H9 (cell line): ENCODE measurements at regions not wholly inside any gene's neighbourhood (a gene's known extent, or its start where the extent isn't known, plus 50 kb on each side); places are given as distances from the start of the nearest gene placed in this dataset.

Experiments
- DNase-seq: peaks from one replicate; pipeline ENCODE4 v3.0.0-alpha.2; 2017
- H2AFZ ChIP-seq: one replicate; pipeline ENCODE4 v1.6.1; 2013; ENCODE audit warnings: mild to moderate bottlenecking, low read length, control low read depth, moderate library complexity
- H2AK5ac ChIP-seq: 2 replicates; pipeline ENCODE4 v1.6.1; 2013; ENCODE audit warnings: low read length, control low read depth, mixed read lengths; ENCODE audit not compliant: insufficient read length
- H2BK120ac ChIP-seq: one replicate; pipeline ENCODE4 v1.6.1; 2013; ENCODE audit warnings: low read depth, mild to moderate bottlenecking, low read length, control low read depth, inconsistent platforms; ENCODE audit not compliant: poor library complexity, severe bottlenecking
- H2BK12ac ChIP-seq: 2 replicates; pipeline ENCODE4 v1.6.1; 2013; ENCODE audit warnings: low read length, control low read depth, mixed read lengths, low read depth; ENCODE audit not compliant: insufficient read length
- H2BK15ac ChIP-seq: 2 replicates; pipeline ENCODE4 v1.6.1; 2013; ENCODE audit warnings: low read depth, low read length, control low read depth
- H2BK20ac ChIP-seq: one replicate; pipeline ENCODE4 v1.6.1; 2013; ENCODE audit warnings: low read depth, mild to moderate bottlenecking, low read length, control low read depth, inconsistent platforms; ENCODE audit not compliant: poor library complexity, severe bottlenecking
- H2BK5ac ChIP-seq: 2 replicates; pipeline ENCODE4 v1.6.1; 2013; ENCODE audit warnings: low read length, control low read depth, mixed read lengths; ENCODE audit not compliant: insufficient read length
- H3K14ac ChIP-seq: 2 replicates; pipeline ENCODE4 v1.6.1; 2013; ENCODE audit warnings: low read length, control low read depth; ENCODE audit not compliant: insufficient read depth
- H3K18ac ChIP-seq: 2 replicates; pipeline ENCODE4 v1.6.1; 2013; ENCODE audit warnings: low read depth, mild to moderate bottlenecking, mixed read lengths, low read length, control low read depth; ENCODE audit not compliant: insufficient read length
- H3K23ac ChIP-seq: 2 replicates; pipeline ENCODE4 v1.6.1; 2013; ENCODE audit warnings: low read length, control low read depth, mixed read lengths, low read depth; ENCODE audit not compliant: insufficient read length
- H3K23me2 ChIP-seq: 2 replicates; pipeline ENCODE4 v1.6.1; 2013; ENCODE audit warnings: low read depth, mild to moderate bottlenecking, mixed read lengths, low read length, control low read depth; ENCODE audit not compliant: insufficient read length, poor library complexity, severe bottlenecking
- H3K27ac ChIP-seq: 2 replicates; pipeline ENCODE4 v1.5.1; 2013; ENCODE audit warnings: low read length, control low read depth, mixed read lengths, low read depth; ENCODE audit not compliant: insufficient read length
- H3K27me3 ChIP-seq: 2 replicates; pipeline ENCODE4 v1.6.1; 2013; ENCODE audit warnings: low read length, control low read depth, inconsistent platforms; ENCODE audit not compliant: insufficient read depth
- H3K4ac ChIP-seq: 2 replicates; pipeline ENCODE4 v1.6.1; 2013; ENCODE audit warnings: low read depth, mild to moderate bottlenecking, control low read depth, inconsistent platforms, low read length, moderate library complexity
- H3K4me1 ChIP-seq: 2 replicates; pipeline ENCODE4 v1.6.1; 2013; ENCODE audit warnings: low read length, control low read depth, inconsistent platforms; ENCODE audit not compliant: insufficient read depth
- H3K4me2 ChIP-seq: 2 replicates; pipeline ENCODE4 v1.6.1; 2013; ENCODE audit warnings: low read length, control low read depth, mixed read lengths; ENCODE audit not compliant: insufficient read length, insufficient read depth
- H3K56ac ChIP-seq: 2 replicates; pipeline ENCODE4 v1.6.1; 2013; ENCODE audit warnings: low read depth, mild to moderate bottlenecking, mixed read lengths, low read length, control low read depth; ENCODE audit not compliant: insufficient read length
- H3K79me1 ChIP-seq: 2 replicates; pipeline ENCODE4 v1.6.1; 2013; ENCODE audit warnings: low read depth, mild to moderate bottlenecking, moderate library complexity, low read length, control low read depth, inconsistent platforms; ENCODE audit not compliant: insufficient read depth, poor library complexity, severe bottlenecking
- H3K79me2 ChIP-seq: 2 replicates; pipeline ENCODE4 v1.6.1; 2013; ENCODE audit warnings: low read length, control low read depth, inconsistent platforms; ENCODE audit not compliant: insufficient read depth
- H3K9ac ChIP-seq: 2 replicates; pipeline ENCODE4 v1.6.1; 2013; ENCODE audit warnings: low read length, control low read depth, mixed read lengths; ENCODE audit not compliant: insufficient read length; ENCODE audit errors: extremely low read depth
- H3K9me3 ChIP-seq: one replicate; pipeline ENCODE4 v1.6.1; 2013; ENCODE audit warnings: low read depth, low read length, inconsistent platforms; ENCODE audit not compliant: control insufficient read depth
- H3T11ph ChIP-seq: one replicate; pipeline ENCODE4 v1.6.1; 2013; ENCODE audit warnings: mild to moderate bottlenecking, low read length, control low read depth, inconsistent platforms
- H4K20me1 ChIP-seq: one replicate; pipeline ENCODE4 v1.6.1; 2013; ENCODE audit not compliant: control insufficient read depth, insufficient read length, insufficient read depth
- H4K5ac ChIP-seq: 2 replicates; pipeline ENCODE4 v1.6.1; 2013; ENCODE audit warnings: low read depth, mild to moderate bottlenecking, mixed read lengths, low read length, control low read depth; ENCODE audit not compliant: insufficient read length
- H4K8ac ChIP-seq: replicated peaks from 2 replicates; pipeline ENCODE4 v1.6.1; 2013; ENCODE audit warnings: low read length, control low read depth, mixed read lengths, low read depth; ENCODE audit not compliant: insufficient read length
- H4K91ac ChIP-seq: 2 replicates; pipeline ENCODE4 v1.6.1; 2013; ENCODE audit warnings: low read depth, mild to moderate bottlenecking, moderate library complexity, mixed read lengths, low read length, control low read depth; ENCODE audit not compliant: insufficient read length
- H3K27ac Mint-ChIP-seq, 3 experiments: 2 replicates in 2 of 3; 3 replicates in 1 of 3; pipeline ENCODE4 v1.8.0; 2020 to 2021; ENCODE audit warnings: mixed read lengths in 3 of 3, mild to moderate bottlenecking in 1 of 3, moderate library complexity in 1 of 3
- H3K27me3 Mint-ChIP-seq: 2 replicates; pipeline ENCODE4 v1.8.0; 2021; ENCODE audit warnings: low read depth, mild to moderate bottlenecking, moderate library complexity, mixed read lengths
- H3K36me3 Mint-ChIP-seq, 3 experiments: 2 replicates in 2 of 3; 3 replicates in 1 of 3; pipeline ENCODE4 v1.8.0; 2020 to 2021; ENCODE audit warnings: low read depth in 3 of 3, mixed read lengths in 3 of 3; ENCODE audit not compliant: insufficient read depth in 1 of 3
- H3K4me1 Mint-ChIP-seq, 2 experiments: 2 replicates each; pipeline ENCODE4 v1.8.0; 2020; ENCODE audit warnings: mixed read lengths in 2 of 2
- H3K4me3 Mint-ChIP-seq, 2 experiments: 2 replicates in 1 of 2; 3 replicates in 1 of 2; pipeline ENCODE4 v1.8.0; 2020 to 2021; ENCODE audit warnings: mild to moderate bottlenecking in 2 of 2, mixed read lengths in 2 of 2, moderate library complexity in 1 of 2
- H3K9me3 Mint-ChIP-seq, 2 experiments: 2 replicates in 1 of 2; 3 replicates in 1 of 2; pipeline ENCODE4 v1.8.0; 2020; ENCODE audit warnings: mild to moderate bottlenecking in 2 of 2, mixed read lengths in 2 of 2, moderate library complexity in 1 of 2
- CTCF ChIP-seq: fragments of 200-600 bp; sonication (generic); conservative IDR thresholded peaks from 3 replicates; pipeline ENCODE4 v1.8.0; 2021; ENCODE audit warnings: antibody characterized with exemption, mild to moderate bottlenecking
- WGBS: extraction: QIAGEN DNeasy Blood & Tissue Kit; methylation state at CpG from one replicate; pipeline ENCODE4 v1.1.7; 2013; ENCODE audit warnings: missing lambda C conversion rate, low lambda C conversion rate, mixed read lengths; ENCODE audit not compliant: insufficient read length; ENCODE audit errors: extremely low coverage; 5-methylcytosine and 5-hydroxymethylcytosine counted together

GRCh38 chr5:158223054-158223600 is 364.2 kb upstream of the CLINT1 start:
- H2AFZ ChIP-seq, result no peak overlapping the region
- no peak overlapping the region for H4K5ac ChIP-seq
- H3K4me3 Mint-ChIP-seq, result no peak overlapping the region

More at GRCh38 chr5:158223054-158223600, 364.2 kb upstream of the CLINT1 start:
- Histone ChIP-seq H4K20me1 (no peaks in the 10 kb centered on the region), H3K79me1 (no peaks in the 10 kb centered on the region), H3K27me3 (no peaks in the 10 kb centered on the region), H3K56ac (no peak overlapping the region), H3K4me2 (no peak overlapping the region), H3K9me3 (no peaks in the 10 kb centered on the region), H2BK20ac (no peak overlapping the region), H2BK5ac (no peak overlapping the region), H4K8ac (no peak overlapping the region), H3K27ac (no peak overlapping the region), H3T11ph (no peak overlapping the region), H3K9ac (no peak overlapping the region), H3K23ac (no peak overlapping the region), H2BK15ac (no peak overlapping the region), H2BK120ac (no peak overlapping the region), H2BK12ac (no peak overlapping the region), H3K4ac (no peak overlapping the region), H4K91ac (no peak overlapping the region), H3K14ac (no peak overlapping the region), H3K4me1 (no peaks in the 10 kb centered on the region), H3K18ac (no peak overlapping the region), H2AK5ac (no peak overlapping the region), H3K79me2 (no peaks in the 10 kb centered on the region), H3K23me2 (no peaks in the 10 kb centered on the region)
- H3K27ac Mint-ChIP-seq, result peak overlapping the region in 1 of 3 experiments; percentile 21; a peak in 1 of 7 replicates
- no peak for TF ChIP-seq CTCF
- no peaks in the 10 kb centered on the region for H3K36me3 Mint-ChIP-seq
- H3K27me3 Mint-ChIP-seq, result no peaks in the 10 kb centered on the region; the same call in 1 of the 2 replicates
- no CpG with 5 or more reads among the region's 7 CpGs for whole genome bisulfite sequencing
- H3K9me3 Mint-ChIP-seq, result no peaks in the 10 kb centered on the region
- DNase-seq, result no peak
- peaks cover 2 to 6% of the 10 kb centered on the region in 2 experiments; a peak in 3 of 4 replicates for H3K4me1 Mint-ChIP-seq
